PC-9 (cell line): ENCODE measurements at regions not wholly inside any gene's neighbourhood (a gene's known extent, or its start where the extent isn't known, plus 50 kb on each side); places are given as distances from the start of the nearest gene placed in this dataset.

Source experiments
- BruUV-seq: library from RNA; stranded (reverse); fragments of 400-500 nt; replicated peaks from 2 replicates; lab custom pipeline; 2021; lab: Mats Ljungman, UMichigan
- CTCF ChIA-PET: fragments of 300-600 bp; sonication (Branson Sonifier 250); formaldehyde crosslinking; loops from one replicate; lab custom pipeline; 2022; ENCODE audit warnings: antibody characterized with exemption; lab: Charles Lee
- POLR2A ChIA-PET: fragments of 300-600 bp; sonication (Branson Sonifier 250); formaldehyde crosslinking; loops from one replicate; lab custom pipeline; 2022; ENCODE audit warnings: antibody characterized with exemption; ENCODE audit not compliant: unreplicated experiment; lab: Charles Lee
- DNase-seq, 2 experiments: peaks; one replicate each; pipeline versions ENCODE4 v3.0.0 to v3.0.0-alpha.2; 2015 to 2022; ENCODE audit warnings: mixed read lengths in 1 of 2
- H2AFZ ChIP-seq: fragments of 200-600 bp; sonication (generic); 2 replicates; pipeline ENCODE4 v1.8.1; 2017; ENCODE audit warnings: antibody characterized with exemption
- H3F3A ChIP-seq: fragments of 200-600 bp; sonication (generic); 2 replicates; pipeline ENCODE4 v1.8.1; 2017; ENCODE audit warnings: antibody characterized with exemption, mild to moderate bottlenecking, low read depth; ENCODE audit not compliant: insufficient read depth
- H3K27ac ChIP-seq: fragments of 200-600 bp; sonication (generic); 2 replicates; pipeline ENCODE4 v1.6.1; 2016; ENCODE audit warnings: mixed run types
- H3K27me3 ChIP-seq: fragments of 200-600 bp; sonication (generic); 2 replicates; pipeline ENCODE4 v1.6.1; 2016; ENCODE audit warnings: low read depth, mixed run types; ENCODE audit not compliant: insufficient read depth
- H3K36me3 ChIP-seq: fragments of 200-600 bp; sonication (generic); 2 replicates; pipeline ENCODE4 v1.6.1; 2016; ENCODE audit warnings: low read depth, mixed run types
- H3K4me1 ChIP-seq: fragments of 200-600 bp; sonication (generic); replicated peaks from 2 replicates; pipeline ENCODE4 v1.6.1; 2016; ENCODE audit warnings: mixed run types; ENCODE audit not compliant: insufficient read depth
- H3K4me2 ChIP-seq: fragments of 200-600 bp; sonication (generic); 2 replicates; pipeline ENCODE4 v1.6.1; 2017; ENCODE audit warnings: mixed run types
- H3K4me3 ChIP-seq: fragments of 200-600 bp; sonication (generic); 2 replicates; pipeline ENCODE4 v1.6.1; 2016; ENCODE audit warnings: mixed run types
- H3K79me2 ChIP-seq: fragments of 200-600 bp; sonication (generic); 2 replicates; pipeline ENCODE4 v1.6.1; 2017; ENCODE audit warnings: low read depth, mixed run types
- H3K9me2 ChIP-seq: fragments of 200-600 bp; sonication (generic); 2 replicates; pipeline ENCODE4 v1.8.1; 2017; ENCODE audit warnings: mild to moderate bottlenecking; ENCODE audit not compliant: insufficient read depth
- H3K9me3 ChIP-seq: fragments of 200-600 bp; sonication (generic); 2 replicates; pipeline ENCODE4 v1.8.1; 2016; ENCODE audit warnings: low read depth; ENCODE audit not compliant: insufficient read depth
- H4K20me1 ChIP-seq: fragments of 200-600 bp; sonication (generic); 2 replicates; pipeline ENCODE4 v1.8.1; 2017; ENCODE audit not compliant: insufficient read depth
- EZH2 ChIP-seq: fragments of 200-600 bp; sonication (generic); IDR thresholded peaks from 2 replicates; pipeline ENCODE4 v1.8.0; 2017; ENCODE audit warnings: antibody characterized with exemption, low read depth
- intact Hi-C: fragments of 100-400 bp; cut with micrococcal nuclease; formaldehyde crosslinking; loops from one replicate; pipeline ENCODE4 v1.10.0; 2022; ENCODE audit not compliant: unreplicated experiment
- TF ChIP-seq, protein P1 (sequence below): fragments of 200-600 bp; sonication (generic); conservative IDR thresholded peaks from 2 replicates; pipeline ENCODE4 v1.6.1; 2017; ENCODE audit warnings: mixed run types, antibody characterized with exemption, mild to moderate bottlenecking, moderate library complexity

DNA sequence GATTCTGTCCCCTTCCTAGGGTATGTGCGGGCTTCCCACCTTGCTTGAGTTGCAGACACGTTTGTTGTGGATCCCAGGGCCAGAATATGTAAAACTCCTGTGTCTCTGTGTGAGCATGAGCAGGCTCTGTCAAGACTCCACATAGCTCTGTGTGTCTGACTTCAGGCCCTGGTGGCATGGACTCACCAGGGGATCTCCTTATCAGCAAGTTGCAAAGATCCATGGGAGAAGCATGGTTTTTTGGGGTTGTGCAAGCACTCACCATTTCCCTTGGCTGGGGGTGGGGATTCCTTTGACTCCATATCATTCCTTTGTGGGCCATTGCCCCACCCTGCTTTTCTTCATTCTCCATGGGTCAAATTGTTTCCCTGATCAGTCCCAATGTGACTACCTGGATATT lies 205.6 kb downstream of the TUSC1 start:
- POLR2A ChIA-PET, result no interaction called here

DNA sequence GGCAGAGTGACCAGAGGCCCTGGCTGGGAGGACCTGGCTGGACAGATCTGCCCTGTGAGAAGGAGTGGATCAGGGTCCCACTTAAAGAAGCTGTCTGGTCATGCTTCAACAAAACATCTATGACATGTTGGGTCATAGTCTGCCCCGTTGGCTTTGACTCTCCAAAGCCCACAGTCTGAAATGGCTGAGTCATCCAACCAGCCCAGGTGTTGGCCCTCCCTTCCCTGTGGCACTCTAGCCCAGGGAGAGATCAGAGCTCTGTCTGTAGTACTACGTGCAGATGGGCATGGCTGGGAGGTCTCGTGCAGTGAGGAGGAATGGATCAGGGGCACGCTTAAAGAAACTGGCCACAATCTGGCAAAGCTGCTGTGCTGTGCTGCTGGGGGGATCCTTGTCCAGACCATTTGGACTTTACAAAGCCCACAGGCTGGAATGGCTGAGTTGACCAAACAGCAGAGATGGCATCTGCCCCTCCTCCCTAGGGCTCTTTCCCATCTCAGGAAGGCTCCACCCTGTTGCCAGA lies 206.1 kb downstream of the TUSC1 start:
- Histone ChIP-seq H3K9me2 (no peaks in the 10 kb centered on the region), H3K79me2 (no peaks in the 10 kb centered on the region), H3K9me3 (no peaks in the 10 kb centered on the region), H3K4me1 (no peaks in the 10 kb centered on the region), H3F3A (no peaks in the 10 kb centered on the region), H4K20me1 (no peaks in the 10 kb centered on the region), H3K36me3 (no peaks in the 10 kb centered on the region), H3K4me2 (no peak overlapping the region), H2AFZ (no peak overlapping the region), H3K4me3 (no peak overlapping the region), H3K27me3 (no peaks in the 10 kb centered on the region), H3K27ac (no peak overlapping the region)
- POLR2A ChIA-PET, result no interaction called here
- BruUV-seq, result no TSS peak
- no peak for TF ChIP-seq EZH2
- TF ChIP-seq, protein P1, sequence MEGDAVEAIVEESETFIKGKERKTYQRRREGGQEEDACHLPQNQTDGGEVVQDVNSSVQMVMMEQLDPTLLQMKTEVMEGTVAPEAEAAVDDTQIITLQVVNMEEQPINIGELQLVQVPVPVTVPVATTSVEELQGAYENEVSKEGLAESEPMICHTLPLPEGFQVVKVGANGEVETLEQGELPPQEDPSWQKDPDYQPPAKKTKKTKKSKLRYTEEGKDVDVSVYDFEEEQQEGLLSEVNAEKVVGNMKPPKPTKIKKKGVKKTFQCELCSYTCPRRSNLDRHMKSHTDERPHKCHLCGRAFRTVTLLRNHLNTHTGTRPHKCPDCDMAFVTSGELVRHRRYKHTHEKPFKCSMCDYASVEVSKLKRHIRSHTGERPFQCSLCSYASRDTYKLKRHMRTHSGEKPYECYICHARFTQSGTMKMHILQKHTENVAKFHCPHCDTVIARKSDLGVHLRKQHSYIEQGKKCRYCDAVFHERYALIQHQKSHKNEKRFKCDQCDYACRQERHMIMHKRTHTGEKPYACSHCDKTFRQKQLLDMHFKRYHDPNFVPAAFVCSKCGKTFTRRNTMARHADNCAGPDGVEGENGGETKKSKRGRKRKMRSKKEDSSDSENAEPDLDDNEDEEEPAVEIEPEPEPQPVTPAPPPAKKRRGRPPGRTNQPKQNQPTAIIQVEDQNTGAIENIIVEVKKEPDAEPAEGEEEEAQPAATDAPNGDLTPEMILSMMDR, result no peak
- DNase-seq, result no peak
- CTCF ChIA-PET, result no interaction called here
- intact Hi-C loops, result no loop called here

More for the DNA sequence above, 205.6 kb downstream of the TUSC1 start:
- no peak for DNase-seq
- Histone ChIP-seq H3K79me2 (no peaks in the 10 kb centered on the region), H4K20me1 (no peaks in the 10 kb centered on the region), H2AFZ (no peak overlapping the region), H3K4me2 (no peak overlapping the region), H3K27ac (no peak overlapping the region), H3F3A (no peaks in the 10 kb centered on the region), H3K9me2 (no peaks in the 10 kb centered on the region), H3K9me3 (no peaks in the 10 kb centered on the region), H3K4me1 (no peaks in the 10 kb centered on the region), H3K27me3 (no peaks in the 10 kb centered on the region), H3K4me3 (no peak overlapping the region), H3K36me3 (no peaks in the 10 kb centered on the region)
- TF ChIP-seq, protein P1, result no peak
- no peak for TF ChIP-seq EZH2
- CTCF ChIA-PET, result no interaction called here
- intact Hi-C loops, result no loop called here
- no TSS peak for BruUV-seq

GRCh38 chr9:25461416-25461815 lies 216.8 kb downstream of the TUSC1 start:
- H3K9me3 ChIP-seq, result no peaks in the 10 kb centered on the region
- no peaks in the 10 kb centered on the region for H3K79me2 ChIP-seq
- POLR2A ChIA-PET, result no interaction called here
- intact Hi-C loops, result no loop called here
- no peaks in the 10 kb centered on the region for H3F3A ChIP-seq
- no peak for TF ChIP-seq EZH2
- TF ChIP-seq, protein P1, result no peak
- CTCF ChIA-PET, result no interaction called here
- H3K27me3 ChIP-seq, result no peaks in the 10 kb centered on the region
- DNase-seq, result no peak
- no peaks in the 10 kb centered on the region for H3K36me3 ChIP-seq
- no TSS peak for BruUV-seq
- H2AFZ ChIP-seq, result no peak overlapping the region
- H3K4me2 ChIP-seq, result no peak overlapping the region
- H4K20me1 ChIP-seq, result no peaks in the 10 kb centered on the region
- H3K9me2 ChIP-seq, result no peaks in the 10 kb centered on the region
- H3K27ac ChIP-seq, result no peak overlapping the region
- H3K4me1 ChIP-seq, result no peaks in the 10 kb centered on the region
- no peak overlapping the region for H3K4me3 ChIP-seq
